GM12878 (cell line): ENCODE measurements at regions not wholly inside any gene's neighbourhood (a gene's known extent, or its start where the extent isn't known, plus 50 kb on each side); places are given as distances from the start of the nearest gene placed in this dataset.

Experiments
- ATAC-seq: fragments of 200-7000 bp; cut with Tn5 transposase; 3 replicates; pipeline ENCODE4 v1.9.1; 2020; ENCODE audit warnings: mild to moderate bottlenecking, moderate library complexity
- BruUV-seq: library from RNA; stranded (reverse); fragments of 400-500 nt; replicated peaks from 2 replicates; lab custom pipeline; 2021; lab: Mats Ljungman, UMichigan
- CTCF ChIA-PET: fragments of 300-600 bp; sonication (Branson Sonifier 250); formaldehyde crosslinking; extraction: SDS; loops from one replicate; lab custom pipeline; 2021; ENCODE audit warnings: inconsistent platforms; lab: Yijun Ruan, JAX
- POLR2A ChIA-PET: fragments of 350-600 bp; formaldehyde crosslinking; extraction: SDS; loops from one replicate; lab custom pipeline; 2021; ENCODE audit warnings: inconsistent platforms; lab: Charles Lee
- RAD21 ChIA-PET: fragments of 300-600 bp; sonication (Branson Sonifier 250); formaldehyde crosslinking; loops from one replicate; lab custom pipeline; 2023; ENCODE audit warnings: antibody characterized with exemption; ENCODE audit not compliant: unreplicated experiment; lab: Charles Lee
- SMC1A ChIA-PET: fragments of 300-600 bp; sonication (Branson Sonifier 250); formaldehyde crosslinking; loops from one replicate; lab custom pipeline; 2023; ENCODE audit not compliant: unreplicated experiment, uncharacterized antibody; lab: Charles Lee
- DNase-seq: peaks from one replicate; pipeline ENCODE4 v3.0.0-alpha.2; 2011; ENCODE audit warnings: low read depth, low spot score
- FAIRE-seq: peaks from 3 replicates; lab custom pipeline; 2011; peaks lifted over from hg19 to GRCh38; lab: Jason Lieb, UNC
- H2AFZ ChIP-seq: 2 replicates; pipeline ENCODE4 v1.6.0; 2011; ENCODE audit warnings: low read depth, low read length, control low read depth; ENCODE audit not compliant: control insufficient read depth
- H3K27ac ChIP-seq: 2 replicates; pipeline ENCODE4 v1.5.1; 2011; ENCODE audit warnings: control low read depth; ENCODE audit not compliant: control insufficient read depth, insufficient read depth
- H3K27me3 ChIP-seq, 2 experiments: replicated peaks in 1 of 2; 2 replicates each; pipeline versions ENCODE4 v1.6.0 to v1.6.1; 2011; ENCODE audit warnings: low read length in 1 of 2; ENCODE audit not compliant: control insufficient read depth in 2 of 2, insufficient read depth in 2 of 2
- H3K36me3 ChIP-seq, 2 experiments: 2 replicates each; pipeline ENCODE4 v1.5.1; 2011; ENCODE audit warnings: low read length in 1 of 2; ENCODE audit not compliant: control insufficient read depth in 2 of 2, insufficient read depth in 2 of 2
- H3K4me1 ChIP-seq: 2 replicates; pipeline ENCODE4 v1.6.1; 2011; ENCODE audit warnings: mild to moderate bottlenecking, low read length, moderate library complexity, mixed read lengths; ENCODE audit not compliant: control insufficient read depth, insufficient read depth
- H3K4me2 ChIP-seq: 2 replicates; pipeline ENCODE4 v1.6.0; 2011; ENCODE audit warnings: control low read depth; ENCODE audit not compliant: control insufficient read depth, insufficient read depth
- H3K4me3 ChIP-seq: fragments of 200-600 bp; sonication (generic); 2 replicates; pipeline ENCODE4 v1.5.1; 2016
- H3K79me2 ChIP-seq: 2 replicates; pipeline ENCODE4 v1.6.0; 2011; ENCODE audit warnings: low read length; ENCODE audit not compliant: control insufficient read depth, insufficient read depth
- H3K9ac ChIP-seq: 2 replicates; pipeline ENCODE4 v1.8.0; 2011; ENCODE audit warnings: low read length, control low read depth, mixed read lengths; ENCODE audit not compliant: control insufficient read depth, insufficient read depth
- H3K9me3 ChIP-seq: replicated peaks from 3 replicates; pipeline ENCODE4 v1.5.1; 2011; ENCODE audit warnings: mild to moderate bottlenecking, low read length; ENCODE audit not compliant: control insufficient read depth, insufficient read depth
- H4K20me1 ChIP-seq: 2 replicates; pipeline ENCODE4 v1.6.0; 2011; ENCODE audit not compliant: control insufficient read depth, insufficient read depth
- BHLHE40 ChIP-seq, 2 experiments: fragments of 450-650 bp in 1 of 2; IDR thresholded peaks; 2 replicates each; pipeline ENCODE4 v1.6.1; 2011 to 2017; ENCODE audit warnings: low read depth in 2 of 2, borderline replicate concordance in 1 of 2, improper control_type of control experiment in 1 of 2, low read length in 1 of 2, mild to moderate bottlenecking in 1 of 2
- CBFB ChIP-seq: IDR thresholded peaks from 2 replicates; pipeline ENCODE4 v1.6.1; 2016; ENCODE audit warnings: antibody characterized with exemption, low read depth
- CBX3 ChIP-seq: fragments of 200-600 bp; sonication (generic); IDR thresholded peaks from 2 replicates; pipeline ENCODE4 v1.6.1; 2016; ENCODE audit warnings: low read depth, borderline replicate concordance
- CHD4 ChIP-seq: fragments of 200-600 bp; sonication (generic); IDR thresholded peaks from 2 replicates; pipeline ENCODE4 v1.6.1; 2016; ENCODE audit warnings: mild to moderate bottlenecking
- CTCF ChIP-seq, 3 experiments: IDR thresholded peaks in 2 of 3; conservative IDR thresholded peaks in 1 of 3; 2 replicates each; pipeline ENCODE4 v1.5.1; 2011; ENCODE audit warnings: low read depth in 3 of 3, low read length in 3 of 3, mild to moderate bottlenecking in 3 of 3, control low read depth in 2 of 3, moderate library complexity in 2 of 3, inconsistent platforms in 1 of 3, mixed read lengths in 1 of 3; ENCODE audit not compliant: control insufficient read depth in 2 of 3, insufficient read depth in 1 of 3; ENCODE audit errors: extremely low read depth in 1 of 3
- CUX1 ChIP-seq: IDR thresholded peaks from 2 replicates; pipeline ENCODE4 v1.6.1; 2012; ENCODE audit warnings: improper control_type of control experiment, low read depth, low read length; ENCODE audit not compliant: insufficient replicate concordance
- EZH2 ChIP-seq: IDR thresholded peaks from 2 replicates; pipeline ENCODE4 v1.6.1; 2012; ENCODE audit warnings: low read depth, mild to moderate bottlenecking, control low read depth, inconsistent platforms, low read length, borderline replicate concordance; ENCODE audit not compliant: control insufficient read depth
- IRF4 ChIP-seq: IDR thresholded peaks from 2 replicates; pipeline ENCODE4 v1.6.1; 2011; ENCODE audit warnings: low read depth, low read length
- MTA2 ChIP-seq: fragments of 450-650 bp; IDR thresholded peaks from 2 replicates; pipeline ENCODE4 v1.6.1; 2016; ENCODE audit warnings: low read depth, mild to moderate bottlenecking, moderate library complexity
- PAX5 ChIP-seq: IDR thresholded peaks from 2 replicates; pipeline ENCODE4 v1.6.1; 2011; ENCODE audit warnings: low read depth, low read length, borderline replicate concordance
- RB1 ChIP-seq: fragments of 450-650 bp; formaldehyde crosslinking; IDR thresholded peaks from 2 replicates; pipeline ENCODE4 v1.6.1; 2017; ENCODE audit warnings: mild to moderate bottlenecking, borderline replicate concordance
- SMARCA5 ChIP-seq: fragments of 450-650 bp; IDR thresholded peaks from 2 replicates; pipeline ENCODE4 v1.6.1; 2017; ENCODE audit warnings: mild to moderate bottlenecking
- SMC3 ChIP-seq: IDR thresholded peaks from 2 replicates; pipeline ENCODE4 v1.6.1; 2011; ENCODE audit warnings: low read length, improper control_type of control experiment, borderline replicate concordance
- TAF1 ChIP-seq: IDR thresholded peaks from 2 replicates; pipeline ENCODE4 v1.6.1; 2011; ENCODE audit warnings: mild to moderate bottlenecking, low read depth, low read length, borderline replicate concordance
- ZNF24 ChIP-seq: fragments of 450-650 bp; IDR thresholded peaks from 2 replicates; pipeline ENCODE4 v1.6.1; 2017; ENCODE audit warnings: antibody characterized with exemption, mild to moderate bottlenecking
- WGBS: methylation state at CpG from one replicate; pipeline ENCODE4 v1.1.6; 2016; ENCODE audit warnings: low lambda C conversion rate; ENCODE audit not compliant: insufficient replicate concordance, insufficient coverage; ENCODE audit errors: missing lambda C conversion rate; 5-methylcytosine and 5-hydroxymethylcytosine counted together
- in situ Hi-C: fragments of 300-500 bp; cut with MboI; formaldehyde crosslinking; loops from 9 replicates; pipeline ENCODE4 v1.14.3; 2018; ENCODE audit warnings: mixed read lengths
- intact Hi-C: fragments of 100-400 bp; cut with micrococcal nuclease; formaldehyde crosslinking; loops from one replicate; pipeline ENCODE4 v1.14.2; 2022; ENCODE audit not compliant: unreplicated experiment
- TF ChIP-seq, protein P1 (sequence below): fragments of 150-350 bp; IDR thresholded peaks from 2 replicates; pipeline ENCODE4 v1.6.1; 2016; ENCODE audit warnings: low read depth, low read length

- Histone ChIP-seq H3K27ac (no peak overlapping the region), H3K27me3 (no peaks in the 10 kb centered on the region), H2AFZ (no peak overlapping the region), H3K9me3 (no peaks in the 10 kb centered on the region), H3K4me3 (no peak overlapping the region), H3K79me2 (no peaks in the 10 kb centered on the region), H3K9ac (no peak overlapping the region), H4K20me1 (no peaks in the 10 kb centered on the region), H3K36me3 (no peaks in the 10 kb centered on the region), H3K4me2 (no peak overlapping the region), H3K4me1 (no peaks in the 10 kb centered on the region)
- WGBS, result 2% methylated on average over 3 of the region's 3 CpGs
- POLR2A ChIA-PET, result no interaction called here
- in situ Hi-C loops (no loop called here), intact Hi-C loops (no loop called here)
- RAD21 ChIA-PET, result no interaction called here
- BruUV-seq, result no TSS peak
- no peak for ATAC-seq
- FAIRE-seq, result no peak
- no peak for DNase-seq
- CTCF ChIA-PET, result no interaction called here
- SMC1A ChIA-PET, result interaction anchor here (1.2 kb wide), 1 partner anchor 13 kb away, joined by 3 read pairs; no protein-coding TSS in a partner anchor
- TF ChIP-seq MTA2, result no peak
- no peak for TF ChIP-seq EZH2
- no peak for TF ChIP-seq ZNF24
- TF ChIP-seq CBFB, result no peak
- TF ChIP-seq, protein P1, sequence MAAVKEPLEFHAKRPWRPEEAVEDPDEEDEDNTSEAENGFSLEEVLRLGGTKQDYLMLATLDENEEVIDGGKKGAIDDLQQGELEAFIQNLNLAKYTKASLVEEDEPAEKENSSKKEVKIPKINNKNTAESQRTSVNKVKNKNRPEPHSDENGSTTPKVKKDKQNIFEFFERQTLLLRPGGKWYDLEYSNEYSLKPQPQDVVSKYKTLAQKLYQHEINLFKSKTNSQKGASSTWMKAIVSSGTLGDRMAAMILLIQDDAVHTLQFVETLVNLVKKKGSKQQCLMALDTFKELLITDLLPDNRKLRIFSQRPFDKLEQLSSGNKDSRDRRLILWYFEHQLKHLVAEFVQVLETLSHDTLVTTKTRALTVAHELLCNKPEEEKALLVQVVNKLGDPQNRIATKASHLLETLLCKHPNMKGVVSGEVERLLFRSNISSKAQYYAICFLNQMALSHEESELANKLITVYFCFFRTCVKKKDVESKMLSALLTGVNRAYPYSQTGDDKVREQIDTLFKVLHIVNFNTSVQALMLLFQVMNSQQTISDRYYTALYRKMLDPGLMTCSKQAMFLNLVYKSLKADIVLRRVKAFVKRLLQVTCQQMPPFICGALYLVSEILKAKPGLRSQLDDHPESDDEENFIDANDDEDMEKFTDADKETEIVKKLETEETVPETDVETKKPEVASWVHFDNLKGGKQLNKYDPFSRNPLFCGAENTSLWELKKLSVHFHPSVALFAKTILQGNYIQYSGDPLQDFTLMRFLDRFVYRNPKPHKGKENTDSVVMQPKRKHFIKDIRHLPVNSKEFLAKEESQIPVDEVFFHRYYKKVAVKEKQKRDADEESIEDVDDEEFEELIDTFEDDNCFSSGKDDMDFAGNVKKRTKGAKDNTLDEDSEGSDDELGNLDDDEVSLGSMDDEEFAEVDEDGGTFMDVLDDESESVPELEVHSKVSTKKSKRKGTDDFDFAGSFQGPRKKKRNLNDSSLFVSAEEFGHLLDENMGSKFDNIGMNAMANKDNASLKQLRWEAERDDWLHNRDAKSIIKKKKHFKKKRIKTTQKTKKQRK, result no peak
- TF ChIP-seq CBX3, result no peak
- no peak for TF ChIP-seq CHD4
- TF ChIP-seq CUX1, result no peak
- TF ChIP-seq SMARCA5, result no peak
- TF ChIP-seq PAX5, result no peak
- no peak for TF ChIP-seq TAF1
- no peak for TF ChIP-seq IRF4
- TF ChIP-seq SMC3, result no peak
- TF ChIP-seq CTCF (IDR thresholded peaks at IDR 0.05 in 2 of 3, conservative IDR thresholded peaks at IDR 0.05 in 1 of 3; ENCODE audit: control insufficient read depth in 2 of 3, extremely low read depth in 1 of 3, insufficient read depth in 1 of 3, low read depth in 3 of 3, low read length in 3 of 3), result no peak
- TF ChIP-seq RB1, result no peak
- no peak for TF ChIP-seq BHLHE40 (IDR thresholded peaks at IDR 0.05; ENCODE audit: borderline replicate concordance in 1 of 2, low read depth in 2 of 2, low read length in 1 of 2)
Measured at GRCh38 chr2:163469561-163469962, 266.2 kb downstream of the FIGN start.
